Neural cell (in vitro differentiated cells): ENCODE measurements at regions not wholly inside any gene's neighbourhood (a gene's known extent, or its start where the extent isn't known, plus 50 kb on each side); places are given as distances from the start of the nearest gene placed in this dataset.

Experiments
- H2AFZ ChIP-seq: fragments of 200-600, 300-800 bp; sonication (generic), shearing (Covaris generic); 2 replicates; pipeline ENCODE4 v1.6.0; 2014; ENCODE audit warnings: low read depth, mild to moderate bottlenecking, antibody characterized with exemption, low read length, moderate library complexity
- H3F3A ChIP-seq: fragments of 200-600 bp; shearing (Covaris generic); 2 replicates; pipeline ENCODE4 v1.6.1; 2016; ENCODE audit warnings: mild to moderate bottlenecking, moderate library complexity, mixed read lengths, antibody characterized with exemption, low read length; ENCODE audit not compliant: insufficient read depth, poor library complexity, severe bottlenecking
- H3K27ac ChIP-seq: fragments of 200-600, 300-800 bp; sonication (generic), shearing (Covaris generic); 2 replicates; pipeline ENCODE4 v1.5.1; 2014; ENCODE audit warnings: mild to moderate bottlenecking, low read length, moderate library complexity
- H3K27me3 ChIP-seq: fragments of 300-800, 200-600 bp; sonication (generic), shearing (Covaris generic); 2 replicates; pipeline ENCODE4 v1.6.0; 2014; ENCODE audit warnings: mild to moderate bottlenecking, low read depth, low read length, moderate library complexity; ENCODE audit not compliant: insufficient read depth
- H3K36me3 ChIP-seq: fragments of 300-800, 200-600 bp; sonication (generic), shearing (Covaris generic); 2 replicates; pipeline ENCODE4 v1.5.1; 2014; ENCODE audit warnings: mild to moderate bottlenecking, antibody characterized with exemption, low read length, moderate library complexity; ENCODE audit not compliant: insufficient read depth
- H3K4me2 ChIP-seq: fragments of 300-800, 200-600 bp; sonication (generic), shearing (Covaris generic); 2 replicates; pipeline ENCODE4 v1.6.0; 2014; ENCODE audit warnings: mild to moderate bottlenecking, low read length
- H3K4me3 ChIP-seq: fragments of 300-800, 200-600 bp; sonication (generic), shearing (Covaris generic); 2 replicates; pipeline ENCODE4 v1.5.1; 2014; ENCODE audit warnings: mild to moderate bottlenecking, low read length, moderate library complexity
- H3K79me2 ChIP-seq: fragments of 200-600 bp; shearing (Covaris generic); replicated peaks from 2 replicates; pipeline ENCODE4 v1.6.0; 2014; ENCODE audit warnings: mild to moderate bottlenecking, low read length, moderate library complexity; ENCODE audit not compliant: insufficient read depth
- H3K9ac ChIP-seq: fragments of 300-800, 200-600 bp; sonication (generic), shearing (Covaris generic); 2 replicates; pipeline ENCODE4 v1.6.1; 2016; ENCODE audit warnings: mild to moderate bottlenecking, low read length, mixed read lengths
- H3K9me2 ChIP-seq: fragments of 200-600 bp; shearing (Covaris generic); 2 replicates; pipeline ENCODE4 v1.6.1; 2016; ENCODE audit warnings: mild to moderate bottlenecking, low read length, mixed read lengths; ENCODE audit not compliant: insufficient read depth
- H3K9me3 ChIP-seq: fragments of 200-600, 300-800 bp; sonication (generic), shearing (Covaris generic); 2 replicates; pipeline ENCODE4 v1.6.1; 2016; ENCODE audit warnings: mild to moderate bottlenecking, mixed run types, low read length, moderate library complexity, mixed read lengths
- H4K20me1 ChIP-seq: fragments of 200-600 bp; shearing (Covaris generic); 2 replicates; pipeline ENCODE4 v1.6.1; 2016; ENCODE audit warnings: mild to moderate bottlenecking, mixed run types; ENCODE audit not compliant: insufficient read depth
- CTCF ChIP-seq: fragments of 450-650 bp; IDR thresholded peaks from 2 replicates; pipeline ENCODE4 v1.5.1; 2014; ENCODE audit warnings: antibody characterized with exemption, mild to moderate bottlenecking, moderate library complexity; ENCODE audit not compliant: poor library complexity, severe bottlenecking
- EP300 ChIP-seq: fragments of 450-650 bp; conservative IDR thresholded peaks from 2 replicates; pipeline ENCODE4 v1.6.1; 2014; ENCODE audit warnings: antibody characterized with exemption, mild to moderate bottlenecking, moderate library complexity; ENCODE audit not compliant: poor library complexity, severe bottlenecking
- EZH2 ChIP-seq: fragments of 200-600, 300-800 bp; shearing (Covaris generic), sonication (generic); IDR thresholded peaks from 2 replicates; pipeline ENCODE4 v1.6.1; 2014; ENCODE audit warnings: antibody characterized with exemption, low read length, borderline replicate concordance, mild to moderate bottlenecking; ENCODE audit not compliant: insufficient read depth, poor library complexity, severe bottlenecking
- MXI1 ChIP-seq: fragments of 450-650 bp; conservative IDR thresholded peaks from 2 replicates; pipeline ENCODE4 v1.6.1; 2014; ENCODE audit warnings: antibody characterized with exemption, mild to moderate bottlenecking; ENCODE audit not compliant: poor library complexity, severe bottlenecking
- POLR2AphosphoS5 ChIP-seq: IDR thresholded peaks from 2 replicates; pipeline ENCODE4 v1.6.1; 2012
- RAD21 ChIP-seq: fragments of 450-650 bp; conservative IDR thresholded peaks from 2 replicates; pipeline ENCODE4 v1.6.1; 2014; ENCODE audit warnings: antibody characterized with exemption, mild to moderate bottlenecking, moderate library complexity
- REST ChIP-seq: IDR thresholded peaks from 2 replicates; pipeline ENCODE4 v1.6.1; 2012; ENCODE audit warnings: borderline replicate concordance
- SMC3 ChIP-seq: fragments of 450-650 bp; conservative IDR thresholded peaks from 2 replicates; pipeline ENCODE4 v1.6.1; 2014; ENCODE audit warnings: antibody characterized with exemption, mild to moderate bottlenecking, moderate library complexity; ENCODE audit not compliant: poor library complexity
- TAF1 ChIP-seq: IDR thresholded peaks from 2 replicates; pipeline ENCODE4 v1.6.1; 2012; ENCODE audit warnings: low read depth

GRCh38 chr10:3425261-3425660 lies 252.7 kb upstream of the PITRM1 start:
- Histone ChIP-seq H3K9me2 (no peaks in the 10 kb centered on the region), H3K27me3 (no peaks in the 10 kb centered on the region), H4K20me1 (no peaks in the 10 kb centered on the region), H3K9ac (no peak overlapping the region), H3F3A (no peaks in the 10 kb centered on the region), H3K36me3 (no peaks in the 10 kb centered on the region), H3K79me2 (no peaks in the 10 kb centered on the region), H3K27ac (no peak overlapping the region), H3K4me2 (no peak overlapping the region), H2AFZ (no peak overlapping the region), H3K9me3 (no peaks in the 10 kb centered on the region), H3K4me3 (no peak overlapping the region)
- TF ChIP-seq EZH2: no peak

- TF ChIP-seq CTCF (no peak), SMC3 (no peak), TAF1 (no peak), EP300 (no peak), EZH2 (no peak), RAD21 (no peak), POLR2AphosphoS5 (no peak), REST (no peak), MXI1 (no peak)
- Histone ChIP-seq H3F3A (no peaks in the 10 kb centered on the region), H3K4me3 (no peak overlapping the region), H3K9me2 (no peaks in the 10 kb centered on the region), H3K4me2 (no peak overlapping the region), H3K27me3 (no peaks in the 10 kb centered on the region), H3K9me3 (no peaks in the 10 kb centered on the region), H3K36me3 (no peaks in the 10 kb centered on the region), H3K27ac (no peak overlapping the region), H2AFZ (no peak overlapping the region), H3K79me2 (no peaks in the 10 kb centered on the region), H3K9ac (no peak overlapping the region), H4K20me1 (no peaks in the 10 kb centered on the region)
These were observed 251.7 kb upstream of the PITRM1 start for GRCh38 chr10:3424111-3424851.
